ENCODE measurements at regions not wholly inside any gene's neighbourhood (a gene's known extent, or its start where the extent isn't known, plus 50 kb on each side); places are given as distances from the start of the nearest gene placed in this dataset.

DNA sequence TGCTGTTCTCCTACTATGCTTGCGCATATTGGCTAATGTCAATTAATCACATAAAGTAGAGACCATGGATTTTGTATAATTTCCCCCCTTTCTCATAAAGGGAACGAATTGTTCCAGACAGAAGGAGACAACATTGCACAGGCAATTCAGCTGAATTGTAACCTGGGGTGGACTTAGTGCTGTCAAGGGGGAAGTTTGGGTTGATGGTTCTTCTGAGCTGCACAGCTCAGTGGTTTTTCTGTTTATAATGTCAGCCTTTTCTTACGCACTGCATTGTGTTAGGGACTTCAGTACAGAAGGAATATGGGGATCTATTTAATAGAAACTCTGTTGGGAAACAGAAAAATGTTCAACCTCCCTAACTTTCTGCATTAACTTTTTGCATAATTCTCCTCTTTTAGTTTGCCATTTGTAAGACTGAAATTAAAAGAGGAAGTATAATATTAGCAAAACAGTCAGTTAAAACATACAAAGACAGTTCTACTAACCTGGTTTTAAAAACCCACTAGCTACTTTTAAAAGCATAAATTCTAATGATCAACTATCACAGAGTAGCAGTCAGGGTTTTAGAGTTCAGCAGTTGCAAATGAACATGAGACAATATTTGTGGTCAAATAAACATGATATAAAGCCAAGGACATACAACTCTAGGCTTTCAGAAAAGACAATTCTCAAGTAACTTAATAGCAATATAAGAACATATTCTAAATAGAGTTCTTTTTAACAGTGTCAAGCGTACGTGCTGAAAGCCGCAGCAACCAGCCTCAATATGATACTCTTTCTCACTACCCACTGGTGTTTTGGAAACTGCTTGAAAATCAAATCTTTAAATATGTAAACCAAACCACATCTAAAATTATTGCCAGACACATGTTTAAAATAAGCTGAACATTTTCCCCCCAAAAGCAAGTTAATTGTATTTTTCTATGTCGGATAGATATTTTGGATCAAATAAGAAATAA, 393.0 kb downstream of the FSCB start:
- TF ChIP-seq CEBPB (IDR thresholded peaks at IDR 0.05; ENCODE audit: low read depth, low read length) (no peak), ELK1 (IDR thresholded peaks at IDR 0.05; ENCODE audit: borderline replicate concordance, low read depth, low read length) (no peak)
- Histone ChIP-seq H3K18ac (ENCODE audit: low read depth, low read length) (no peak overlapping the region), H2AFZ (replicated peaks; ENCODE audit: low read length, poor library complexity) (no peak overlapping the region), H3K36me3 (ENCODE audit: control insufficient read depth, insufficient read depth, low read length) (no peaks in the 10 kb centered on the region), H3K9ac (ENCODE audit: low read depth, low read length) (no peak overlapping the region), H2BK15ac (ENCODE audit: low read depth, low read length) (no peak overlapping the region), H2AK5ac (ENCODE audit: low read depth, low read length) (no peak overlapping the region), H3K9me3 (ENCODE audit: control insufficient read depth, insufficient read depth, low read length) (peaks cover 12% of the 10 kb centered on the region), H3K27ac (ENCODE audit: insufficient read depth, low read length) (no peak overlapping the region), H3K4ac (ENCODE audit: low read depth, low read length) (no peak overlapping the region), H2BK20ac (ENCODE audit: low read depth, low read length) (no peak overlapping the region), H3K14ac (replicated peaks; ENCODE audit: low read depth, low read length) (no peak overlapping the region), H4K20me1 (ENCODE audit: insufficient read depth, low read length) (no peaks in the 10 kb centered on the region), H4K5ac (ENCODE audit: low read depth, low read length) (no peak overlapping the region), H3K56ac (ENCODE audit: extremely low read depth, insufficient read depth, low read length) (no peak overlapping the region), H2AK9ac (replicated peaks; ENCODE audit: low read depth, low read length, poor library complexity) (no peak overlapping the region), H4K91ac (ENCODE audit: insufficient read depth, low read depth, low read length) (no peak overlapping the region), H3K4me3 (ENCODE audit: insufficient read depth, low read depth, low read length) (no peak overlapping the region), H3K4me1 (ENCODE audit: control insufficient read depth, insufficient read depth, low read length) (no peaks in the 10 kb centered on the region), H2BK120ac (ENCODE audit: low read depth, low read length) (no peak overlapping the region), H3K27me3 (ENCODE audit: control insufficient read depth, insufficient read depth, low read length) (no peaks in the 10 kb centered on the region), H3K4me2 (ENCODE audit: low read depth, low read length) (no peak overlapping the region), H3K79me1 (ENCODE audit: low read depth in 1 of 2, low read length in 2 of 2) (no peaks in the 10 kb centered on the region), H2BK5ac (ENCODE audit: low read depth, low read length, poor library complexity, severe bottlenecking) (no peak overlapping the region), H3K23ac (ENCODE audit: low read depth, low read length) (no peak overlapping the region), H4K8ac (ENCODE audit: low read depth in 2 of 2, low read length in 2 of 2) (no peak overlapping the region), H3K9me1 (ENCODE audit: insufficient read depth, low read length) (no peaks in the 10 kb centered on the region)
- ChIA-PET POLR2A (ENCODE audit: unreplicated experiment) (no interaction called here), CTCF (interaction anchor here (0.5 kb wide), 1 partner anchor 454 kb away, joined by 3 read pairs; no protein-coding TSS in a partner anchor)
- dilution Hi-C loops (cut with HindIII; ENCODE audit: low sequenced_read_pairs, unreplicated experiment): no loop called here
- in situ Hi-C loops (cut with MboI; ENCODE audit: low sequenced_read_pairs): no loop called here
- no CpG with 5 or more reads among the region's 7 CpGs for WGBS, 2 experiments (ENCODE audit: extremely low coverage in 2 of 2, insufficient read length in 1 of 2)
- no peak for DNase-seq
- intact Hi-C loops (cut with micrococcal nuclease): no loop called here
- no peak for ATAC-seq (ENCODE audit: low read depth)
- BruUV-seq (replicated peaks): no TSS peak
